CD4-positive, CD25-positive, alpha-beta regulatory T cell (primary cell): ENCODE measurements at regions not wholly inside any gene's neighbourhood (a gene's known extent, or its start where the extent isn't known, plus 50 kb on each side); places are given as distances from the start of the nearest gene placed in this dataset.
"Not testable (repeated sequence)": the region's sequence is repeated elsewhere in the genome, so short reads cannot be mapped to it uniquely, and the experiment has no call there.

Source experiments
- ATAC-seq, 2 donors: fragments of 150-1000 bp; cut with Tn5 transposase; one replicate each; pipeline ENCODE4 v1.10.0; 2021; ENCODE audit warnings: low read depth in 2 of 2, moderate number of reproducible peaks in 2 of 2, moderate library complexity in 1 of 2
- DNase-seq, 3 donors: peaks; one replicate each; pipeline versions ENCODE4 v3.0.0 to v3.0.0-alpha.2; 2012 to 2022; ENCODE audit warnings: mixed read lengths in 1 of 3
- H3K27ac ChIP-seq: one replicate; pipeline ENCODE4 v1.7.0; 2013; ENCODE audit warnings: mild to moderate bottlenecking, low read length; ENCODE audit not compliant: insufficient read depth, poor library complexity, severe bottlenecking
- H3K27me3 ChIP-seq: one replicate; pipeline ENCODE4 v1.7.0; 2013; ENCODE audit warnings: low read length; ENCODE audit not compliant: control insufficient read depth, insufficient read depth
- H3K36me3 ChIP-seq: one replicate; pipeline ENCODE4 v1.7.0; 2013; ENCODE audit warnings: mild to moderate bottlenecking, low read length, moderate library complexity; ENCODE audit not compliant: control insufficient read depth, insufficient read depth
- H3K4me1 ChIP-seq: 2 replicates; pipeline ENCODE4 v1.7.0; 2013; ENCODE audit warnings: mild to moderate bottlenecking, low read length; ENCODE audit not compliant: insufficient read depth, control insufficient read depth, poor library complexity, severe bottlenecking
- H3K4me3 ChIP-seq: one replicate; pipeline ENCODE4 v1.7.0; 2013; ENCODE audit warnings: low read depth, mild to moderate bottlenecking, low read length, moderate library complexity
- H3K9me3 ChIP-seq, 2 experiments: 1 replicate in 1 of 2; 2 replicates in 1 of 2; pipeline ENCODE4 v1.7.0; 2013; ENCODE audit warnings: low read length in 2 of 2, mild to moderate bottlenecking in 1 of 2, moderate library complexity in 1 of 2; ENCODE audit not compliant: control insufficient read depth in 2 of 2
- H3K27ac Mint-ChIP-seq, 3 donors: one replicate each; pipeline ENCODE4 v1.8.0; 2020 to 2022; ENCODE audit warnings: mild to moderate bottlenecking in 3 of 3, mixed read lengths in 3 of 3, moderate library complexity in 2 of 3
- H3K27me3 Mint-ChIP-seq: one replicate; pipeline ENCODE4 v1.8.0; 2022; ENCODE audit warnings: mild to moderate bottlenecking, mixed read lengths
- H3K36me3 Mint-ChIP-seq: one replicate; pipeline ENCODE4 v1.8.0; 2020; ENCODE audit warnings: mixed read lengths
- H3K4me1 Mint-ChIP-seq, 4 donors: one replicate each; pipeline ENCODE4 v1.8.0; 2020 to 2022; ENCODE audit warnings: mixed read lengths in 4 of 4, mild to moderate bottlenecking in 1 of 4
- H3K4me3 Mint-ChIP-seq, 4 donors: one replicate each; pipeline ENCODE4 v1.8.0; 2020 to 2022; ENCODE audit warnings: mild to moderate bottlenecking in 4 of 4, mixed read lengths in 4 of 4, moderate library complexity in 3 of 4
- H3K9me3 Mint-ChIP-seq, 7 donors: one replicate each; pipeline ENCODE4 v1.8.0; 2020 to 2022; ENCODE audit warnings: mixed read lengths in 7 of 7, mild to moderate bottlenecking in 3 of 7, moderate library complexity in 2 of 7

DNA sequence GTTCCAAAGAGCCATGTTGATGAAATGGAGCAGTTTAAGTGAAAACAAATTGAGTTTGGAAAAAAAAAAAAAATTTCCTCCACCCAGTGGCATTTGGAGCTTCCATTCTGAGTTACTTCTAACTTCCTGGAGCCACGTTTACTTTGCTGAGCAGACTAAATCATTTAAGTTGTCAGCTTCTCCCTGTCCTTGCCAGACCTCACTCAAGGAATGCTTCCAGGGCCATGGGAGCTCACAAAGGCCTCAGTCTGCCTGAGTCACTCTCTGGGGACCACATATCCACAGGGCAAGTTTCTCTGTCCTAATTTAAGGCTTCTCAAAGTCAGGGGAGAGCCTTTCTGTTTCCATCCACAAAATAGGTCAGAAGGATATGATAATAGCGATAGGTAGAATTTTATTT lies 210.3 kb upstream of the TNC start:
- no peak overlapping the region for H3K4me3 Mint-ChIP-seq
- DNase-seq, result no peak
- H3K36me3 Mint-ChIP-seq, result no peaks in the 10 kb centered on the region

DNA sequence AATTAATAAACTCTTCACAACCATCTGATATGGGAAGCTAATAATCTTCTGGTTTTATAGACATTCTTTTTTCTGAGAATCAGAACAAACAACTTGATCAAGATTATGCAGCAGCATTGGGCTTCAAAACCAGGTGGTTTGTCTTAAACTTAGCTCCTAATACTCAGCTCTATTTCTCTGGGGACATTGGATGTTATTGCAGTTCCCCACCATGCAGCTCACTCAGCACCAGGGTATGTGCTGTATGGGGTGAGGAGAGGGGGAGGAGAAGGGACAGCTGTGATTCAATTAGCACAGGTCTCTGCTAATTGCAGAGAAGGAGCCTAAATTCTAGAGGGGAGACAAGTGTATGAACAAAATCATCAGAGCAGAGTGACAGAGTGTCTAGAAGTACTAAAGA lies 210.7 kb upstream of the TNC start:
- H3K4me3 Mint-ChIP-seq, result no peak overlapping the region
- no peaks in the 10 kb centered on the region for H3K36me3 Mint-ChIP-seq
- no peak overlapping the region for H3K27ac Mint-ChIP-seq
- no peaks in the 10 kb centered on the region for H3K9me3 ChIP-seq
- H3K4me1 ChIP-seq, result no peaks in the 10 kb centered on the region
- DNase-seq (no peak), ATAC-seq (no peak)
- no peaks in the 10 kb centered on the region for H3K27me3 ChIP-seq
- H3K36me3 ChIP-seq, result no peaks in the 10 kb centered on the region
- no peak overlapping the region for H3K27ac ChIP-seq
- no peaks in the 10 kb centered on the region for H3K27me3 Mint-ChIP-seq
- no peak overlapping the region for H3K4me3 ChIP-seq
- no peaks in the 10 kb centered on the region for H3K4me1 Mint-ChIP-seq
- peaks cover 0 to 4% (median 0%) of the 10 kb centered on the region in 7 donors for H3K9me3 Mint-ChIP-seq

More for the DNA sequence above, 210.3 kb upstream of the TNC start:
- Mint-ChIP-seq H3K27me3 (peaks cover 3% of the 10 kb centered on the region), H3K4me1 (no peaks in the 10 kb centered on the region), H3K9me3 (peaks cover 0 to 4% (median 0%) of the 10 kb centered on the region in 7 donors), H3K27ac (no peak overlapping the region)
- no peaks in the 10 kb centered on the region for H3K4me1 ChIP-seq
- no peaks in the 10 kb centered on the region for H3K27me3 ChIP-seq
- H3K9me3 ChIP-seq, result no peaks in the 10 kb centered on the region
- no peak for ATAC-seq
- H3K36me3 ChIP-seq, result no peaks in the 10 kb centered on the region
- H3K27ac ChIP-seq, result no peak overlapping the region
- H3K4me3 ChIP-seq, result no peak overlapping the region

DNA sequence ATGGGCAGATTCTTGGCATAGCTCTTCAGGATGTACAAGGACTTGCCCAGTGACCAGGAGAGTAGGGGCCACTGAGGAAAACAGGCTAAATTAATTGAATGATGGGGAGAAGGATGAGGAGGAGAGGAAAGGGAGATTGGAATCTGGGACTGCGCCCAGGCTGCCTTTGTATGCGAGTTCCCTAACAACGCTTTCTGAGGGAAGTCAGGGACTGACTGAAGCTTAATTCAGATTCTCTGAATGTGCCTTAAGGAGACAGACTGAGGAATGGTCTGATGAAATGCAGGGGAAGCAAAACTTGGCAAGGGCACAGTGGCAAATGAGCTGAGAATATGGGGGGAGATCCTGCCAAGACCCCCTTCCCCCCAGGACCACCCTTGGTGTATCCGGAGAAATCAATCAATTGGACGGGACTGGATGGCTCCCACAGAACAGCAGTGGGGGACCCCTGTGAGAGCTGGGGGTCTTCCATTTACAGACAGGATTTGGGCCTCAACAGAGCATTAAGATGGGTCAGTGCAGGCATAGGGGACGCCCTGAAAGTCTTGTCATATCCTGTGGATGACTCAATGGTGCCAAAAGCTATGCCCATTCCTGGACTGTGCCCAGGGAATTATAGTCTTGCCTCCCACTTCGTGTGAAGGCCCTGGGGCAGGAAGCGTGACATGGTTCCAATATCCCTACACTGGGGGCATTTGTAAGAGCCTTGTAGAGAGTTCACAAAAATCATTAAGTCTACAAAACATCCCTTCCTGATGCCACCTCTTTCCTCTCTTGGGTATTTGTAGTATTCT lies 215.5 kb upstream of the TNC start:
- ATAC-seq (no peak), DNase-seq (no peak)
- H3K27me3 ChIP-seq, result no peaks in the 10 kb centered on the region
- H3K4me1 Mint-ChIP-seq, result no peaks in the 10 kb centered on the region
- H3K4me1 ChIP-seq, result no peaks in the 10 kb centered on the region
- no peaks in the 10 kb centered on the region for H3K36me3 ChIP-seq
- no peaks in the 10 kb centered on the region for H3K27me3 Mint-ChIP-seq
- H3K9me3 ChIP-seq, result no peaks in the 10 kb centered on the region
- H3K4me3 Mint-ChIP-seq, result no peak overlapping the region
- peaks cover 0 to 9% (median 0%) of the 10 kb centered on the region in 7 donors for H3K9me3 Mint-ChIP-seq
- H3K36me3 Mint-ChIP-seq, result no peaks in the 10 kb centered on the region
- H3K27ac Mint-ChIP-seq, result no peak overlapping the region
- H3K27ac ChIP-seq, result no peak overlapping the region
- H3K4me3 ChIP-seq, result no peak overlapping the region

DNA sequence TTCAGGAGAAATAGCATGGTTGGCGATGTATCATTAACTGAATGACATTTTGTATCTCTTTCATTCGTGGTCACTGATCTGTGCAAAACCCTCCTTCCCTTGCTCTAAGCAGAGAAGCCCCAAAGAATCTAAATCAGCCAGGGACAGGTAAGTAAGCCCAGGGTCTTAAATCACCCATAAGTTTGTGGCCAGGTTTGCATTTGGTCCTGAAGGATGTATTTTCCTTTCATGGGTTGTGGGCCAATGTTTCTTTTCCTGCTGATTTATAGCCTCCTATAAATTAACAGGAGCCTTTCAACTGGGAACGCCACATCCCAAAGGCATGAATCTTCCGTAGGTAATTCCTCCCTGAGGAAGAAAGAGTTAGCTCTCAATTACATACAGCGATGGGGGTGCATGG lies 217.5 kb upstream of the TNC start:
- Mint-ChIP-seq H3K9me3 (peaks cover 0 to 9% (median 0%) of the 10 kb centered on the region in 7 donors), H3K4me3 (no peak overlapping the region), H3K36me3 (no peaks in the 10 kb centered on the region), H3K27ac (no peak overlapping the region), H3K27me3 (no peaks in the 10 kb centered on the region), H3K4me1 (no peaks in the 10 kb centered on the region)
- H3K4me3 ChIP-seq, result no peak overlapping the region
- no peak for DNase-seq
- no peaks in the 10 kb centered on the region for H3K36me3 ChIP-seq
- H3K27me3 ChIP-seq, result no peaks in the 10 kb centered on the region
- ATAC-seq, result no peak
- no peaks in the 10 kb centered on the region for H3K9me3 ChIP-seq
- H3K27ac ChIP-seq, result no peak overlapping the region
- H3K4me1 ChIP-seq, result no peaks in the 10 kb centered on the region

DNA sequence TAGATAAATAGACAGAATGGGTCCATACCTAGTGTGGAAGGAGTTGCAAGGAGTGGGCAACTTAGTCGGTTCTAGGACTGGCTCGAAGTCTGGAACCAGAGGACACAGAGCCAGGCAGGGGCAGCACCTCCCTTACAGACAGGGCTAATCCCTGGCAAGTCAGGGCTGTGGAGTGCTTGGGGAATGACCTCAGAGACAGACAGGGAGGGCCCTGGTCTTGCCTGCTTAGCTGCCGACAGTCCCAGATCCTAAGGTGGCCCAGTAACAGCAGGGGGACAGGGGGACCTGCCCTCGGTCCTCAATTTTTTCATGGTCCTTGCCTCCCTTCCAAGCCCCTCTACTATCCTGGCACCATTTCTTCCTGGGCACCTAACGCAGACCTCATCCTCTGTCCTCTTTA lies 222.4 kb upstream of the TNC start:
- Histone ChIP-seq H3K9me3 (no peaks in the 10 kb centered on the region), H3K36me3 (no peaks in the 10 kb centered on the region), H3K4me1 (no peaks in the 10 kb centered on the region), H3K27ac (no peak overlapping the region), H3K4me3 (no peak overlapping the region), H3K27me3 (no peaks in the 10 kb centered on the region)
- ATAC-seq (no peak), DNase-seq (no peak)
- no peak overlapping the region for H3K4me3 Mint-ChIP-seq
- H3K27me3 Mint-ChIP-seq, result peaks cover 5% of the 10 kb centered on the region
- H3K4me1 Mint-ChIP-seq, result no peaks in the 10 kb centered on the region
- no peak overlapping the region for H3K27ac Mint-ChIP-seq
- H3K36me3 Mint-ChIP-seq, result no peaks in the 10 kb centered on the region
- H3K9me3 Mint-ChIP-seq, result peaks cover 0 to 5% (median 0%) of the 10 kb centered on the region in 7 donors

DNA sequence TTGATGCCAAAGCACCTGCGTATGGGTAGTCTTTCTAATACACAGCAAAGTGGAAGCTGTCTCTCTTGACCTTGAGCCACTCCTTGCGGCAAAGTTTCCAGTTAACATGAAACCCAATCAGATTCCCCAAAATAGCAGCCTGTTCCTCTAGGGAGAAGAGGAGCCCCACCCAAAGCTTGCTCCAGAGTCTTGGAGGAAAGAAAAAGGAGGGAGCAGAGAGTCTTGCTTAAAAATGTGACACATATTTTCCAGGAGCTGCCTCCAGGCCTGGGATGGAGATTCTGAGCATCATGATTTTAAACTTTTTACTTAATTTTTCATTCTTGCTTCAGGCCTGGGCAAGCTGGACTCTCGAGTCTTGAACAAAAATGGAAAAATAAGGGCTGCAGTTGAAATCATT lies 223.5 kb upstream of the TNC start:
- Histone ChIP-seq H3K4me1 (no peaks in the 10 kb centered on the region), H3K27me3 (no peaks in the 10 kb centered on the region), H3K27ac (no peak overlapping the region), H3K9me3 (no peaks in the 10 kb centered on the region), H3K4me3 (no peak overlapping the region), H3K36me3 (no peaks in the 10 kb centered on the region)
- peaks cover 0 to 5% (median 0%) of the 10 kb centered on the region in 7 donors for H3K9me3 Mint-ChIP-seq
- no peak overlapping the region for H3K4me3 Mint-ChIP-seq
- H3K4me1 Mint-ChIP-seq, result no peaks in the 10 kb centered on the region
- DNase-seq (no peak), ATAC-seq (no peak)
- peaks cover 5% of the 10 kb centered on the region for H3K27me3 Mint-ChIP-seq
- H3K36me3 Mint-ChIP-seq, result no peaks in the 10 kb centered on the region
- no peak overlapping the region for H3K27ac Mint-ChIP-seq

DNA sequence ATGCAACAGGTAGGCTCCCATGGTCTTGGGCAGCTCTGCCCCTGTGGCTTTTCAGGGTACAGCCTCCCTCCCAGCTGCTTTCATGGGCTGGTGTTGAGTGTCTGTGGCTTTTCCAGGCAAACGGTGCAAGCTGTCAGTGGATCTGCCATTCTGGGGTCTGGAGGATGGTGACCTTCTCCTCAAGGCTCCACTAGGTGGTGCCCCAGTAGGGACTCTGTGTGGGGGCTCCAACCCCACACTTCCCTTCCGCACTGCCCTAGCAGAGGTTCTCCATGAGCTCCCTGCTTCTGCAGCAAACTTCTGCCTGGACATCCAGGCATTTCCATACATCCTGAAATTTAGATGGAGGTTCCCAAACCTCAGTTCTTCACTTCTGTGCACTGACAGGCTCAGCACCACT lies 229.8 kb upstream of the TNC start:
- DNase-seq, H3K27ac Mint-ChIP-seq, ATAC-seq, H3K27me3 ChIP-seq, H3K4me3 Mint-ChIP-seq, H3K36me3 Mint-ChIP-seq, H3K4me3 ChIP-seq, H3K4me1 ChIP-seq, H3K9me3 Mint-ChIP-seq, H3K36me3 ChIP-seq, H3K9me3 ChIP-seq, H3K27me3 Mint-ChIP-seq, H3K4me1 Mint-ChIP-seq, H3K27ac ChIP-seq: not testable (repeated sequence)

DNA sequence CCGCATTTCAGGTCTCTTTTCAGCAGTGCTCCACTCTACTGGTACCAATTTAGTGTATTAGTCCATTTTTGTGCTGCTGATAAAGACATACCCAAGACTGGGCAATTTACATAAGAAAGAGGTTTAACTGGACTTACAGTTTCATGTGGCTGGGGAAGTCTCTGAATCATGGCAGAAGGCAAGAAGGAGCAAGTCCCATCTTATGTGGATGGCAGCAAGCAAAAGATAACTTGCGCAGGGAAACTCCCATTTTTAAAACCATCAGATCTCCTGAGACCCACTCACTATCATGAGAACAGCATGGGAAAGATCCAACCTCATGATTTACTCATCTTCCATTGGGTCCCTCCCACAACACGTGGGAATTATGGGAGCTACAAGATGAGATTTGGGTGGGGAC lies 231.0 kb upstream of the TNC start:
- ATAC-seq, H3K27me3 Mint-ChIP-seq: not testable (repeated sequence)

More for the DNA sequence above, 231.0 kb upstream of the TNC start:
- not testable (repeated sequence) for H3K4me3 Mint-ChIP-seq, H3K36me3 ChIP-seq, H3K9me3 Mint-ChIP-seq, H3K4me1 ChIP-seq, H3K27ac ChIP-seq, H3K4me3 ChIP-seq, H3K4me1 Mint-ChIP-seq, DNase-seq, H3K27me3 ChIP-seq, H3K9me3 ChIP-seq, H3K27ac Mint-ChIP-seq, H3K36me3 Mint-ChIP-seq
